Left ventricle myocardium inferior (tissue), 1 donor: ENCODE measurements at regions not wholly inside any gene's neighbourhood (a gene's known extent, or its start where the extent isn't known, plus 50 kb on each side); places are given as distances from the start of the nearest gene placed in this dataset.

Experiments
- DNase-seq: peaks from one replicate; pipeline ENCODE4 v3.0.0-alpha.2; 2020
- H3K27ac ChIP-seq: fragments of 200-600 bp; replicated peaks from 2 replicates; pipeline ENCODE4 v1.8.0; 2021
- H3K27me3 ChIP-seq: fragments of 200-600 bp; 2 replicates; pipeline ENCODE4 v1.8.0; 2021; ENCODE audit warnings: low read depth
- H3K36me3 ChIP-seq: fragments of 200-600 bp; 2 replicates; pipeline ENCODE4 v1.8.0; 2021
- H3K4me1 ChIP-seq: fragments of 200-600 bp; 2 replicates; pipeline ENCODE4 v1.8.0; 2021
- H3K4me3 ChIP-seq: fragments of 200-600 bp; 2 replicates; pipeline ENCODE4 v1.8.0; 2021; ENCODE audit warnings: mild to moderate bottlenecking, moderate library complexity
- H3K9me3 ChIP-seq: fragments of 200-600 bp; replicated peaks from 2 replicates; pipeline ENCODE4 v1.8.0; 2021
- CTCF ChIP-seq: fragments of 200-600 bp; IDR thresholded peaks from 2 replicates; pipeline ENCODE4 v1.8.0; 2021; ENCODE audit warnings: antibody characterized with exemption, mild to moderate bottlenecking, borderline replicate concordance
- intact Hi-C: fragments of 100-400 bp; cut with micrococcal nuclease; formaldehyde crosslinking; loops from one replicate; pipeline ENCODE4 v1.11.0; 2022
- donor health status: DM: no; HTN: yes; CAD: no; lungs with severe emphysema.

- H3K27ac ChIP-seq = no peak overlapping the region
- no peak overlapping the region for H3K4me3 ChIP-seq
- H3K36me3 ChIP-seq = no peaks in the 10 kb centered on the region
- H3K4me1 ChIP-seq = peaks cover 16% of the 10 kb centered on the region
- no peaks in the 10 kb centered on the region for H3K9me3 ChIP-seq
- peaks cover 40% of the 10 kb centered on the region for H3K27me3 ChIP-seq
- intact Hi-C loops = no loop called here
- no peak for DNase-seq
- no peak for TF ChIP-seq CTCF
These were observed 65.2 kb upstream of the CTDP1 start for GRCh38 chr18:79614211-79614955.

- peaks cover 40% of the 10 kb centered on the region for H3K27me3 ChIP-seq
- peaks cover 16% of the 10 kb centered on the region for H3K4me1 ChIP-seq
- no peak for DNase-seq
- TF ChIP-seq CTCF = no peak
- intact Hi-C loops = no loop called here
- H3K4me3 ChIP-seq = no peak overlapping the region
- no peaks in the 10 kb centered on the region for H3K36me3 ChIP-seq
- no peak overlapping the region for H3K27ac ChIP-seq
- no peaks in the 10 kb centered on the region for H3K9me3 ChIP-seq
These were observed 64.5 kb upstream of the CTDP1 start for GRCh38 chr18:79615091-79615490.

GRCh38 chr18:79615586-79615985, 64.0 kb upstream of the CTDP1 start:
- peaks cover 14% of the 10 kb centered on the region for H3K4me1 ChIP-seq
- no peak overlapping the region for H3K4me3 ChIP-seq
- TF ChIP-seq CTCF = no peak
- no peaks in the 10 kb centered on the region for H3K36me3 ChIP-seq
- intact Hi-C loops = no loop called here
- no peak for DNase-seq
- H3K9me3 ChIP-seq = no peaks in the 10 kb centered on the region
- no peak overlapping the region for H3K27ac ChIP-seq
- peaks cover 40% of the 10 kb centered on the region for H3K27me3 ChIP-seq

- no peaks in the 10 kb centered on the region for H3K36me3 ChIP-seq
- intact Hi-C loops = no loop called here
- TF ChIP-seq CTCF = no peak
- peaks cover under 1% of the 10 kb centered on the region for H3K4me1 ChIP-seq
- no peaks in the 10 kb centered on the region for H3K9me3 ChIP-seq
- peak overlapping the region; percentile 48 for H3K4me3 ChIP-seq
- no peak for DNase-seq
- no peak overlapping the region for H3K27ac ChIP-seq
- H3K27me3 ChIP-seq = peaks cover 36% of the 10 kb centered on the region
These were observed 62.7 kb upstream of the CTDP1 start for GRCh38 chr18:79616651-79617510.

GRCh38 chr18:79617511-79618500, 61.8 kb upstream of the CTDP1 start:
- Histone ChIP-seq H3K36me3 (no peaks in the 10 kb centered on the region), H3K4me3 (no peak overlapping the region), H3K27ac (no peak overlapping the region), H3K27me3 (peaks cover 37% of the 10 kb centered on the region), H3K4me1 (no peaks in the 10 kb centered on the region), H3K9me3 (no peaks in the 10 kb centered on the region)
- no peak for DNase-seq
- intact Hi-C loops = no loop called here
- TF ChIP-seq CTCF = no peak
